A549 (cell line): ENCODE measurements at regions not wholly inside any gene's neighbourhood (a gene's known extent, or its start where the extent isn't known, plus 50 kb on each side); places are given as distances from the start of the nearest gene placed in this dataset.

ENCODE experiments used
- CTCF ChIP-seq: fragments of >200 bp; sonication (Bioruptor Twin); formaldehyde crosslinking; IDR thresholded peaks from 3 replicates; pipeline ENCODE4 v1.5.1; 2016
- GATA3 ChIP-seq: IDR thresholded peaks from 2 replicates; pipeline ENCODE4 v1.6.1; 2012; ENCODE audit warnings: borderline replicate concordance
- RAD21 ChIP-seq, 2 experiments: fragments of >200 bp in 1 of 2; sonication (Bioruptor Twin) in 1 of 2; formaldehyde crosslinking in 1 of 2; IDR thresholded peaks in 1 of 2; conservative IDR thresholded peaks in 1 of 2; 2 replicates in 1 of 2; 3 replicates in 1 of 2; pipeline ENCODE4 v1.6.1; 2012 to 2018; ENCODE audit warnings: inconsistent platforms in 1 of 2
- REST ChIP-seq: fragments of 200-600 bp; sonication (generic); IDR thresholded peaks from 2 replicates; pipeline ENCODE4 v1.6.1; 2016; ENCODE audit warnings: antibody characterized with exemption, mild to moderate bottlenecking, moderate library complexity

- TF ChIP-seq CTCF (no peak), REST (no peak), RAD21 (conservative IDR thresholded peaks at IDR 0.05 in 1 of 2, IDR thresholded peaks at IDR 0.05 in 1 of 2) (no peak), GATA3 (no peak)
Measured at GRCh38 chr12:86711731-86712130, 455.5 kb upstream of the MGAT4C start.
